Natural killer cell (primary cell): ENCODE measurements at regions not wholly inside any gene's neighbourhood (a gene's known extent, or its start where the extent isn't known, plus 50 kb on each side); places are given as distances from the start of the nearest gene placed in this dataset.
"Not testable (repeated sequence)": the region's sequence is repeated elsewhere in the genome, so short reads cannot be mapped to it uniquely, and the experiment has no call there.

Experiments used
- ATAC-seq, 3 donors: fragments of 150-1000 bp in 2 of 3; fragments of 200-7000 bp in 1 of 3; cut with Tn5 transposase; 1 replicate in 1 of 3; 2 replicates in 2 of 3; pipeline ENCODE4 v1.10.0; 2021; ENCODE audit warnings: mild to moderate bottlenecking in 2 of 3, moderate library complexity in 2 of 3
- DNase-seq, 2 donors: peaks; one replicate each; pipeline versions ENCODE4 v3.0.0 to v3.0.0-alpha.2; 2013 to 2021; ENCODE audit warnings: mixed read lengths in 1 of 2
- H3K27ac ChIP-seq: one replicate; pipeline ENCODE4 v1.5.1; 2013; ENCODE audit warnings: mild to moderate bottlenecking, low read length
- H3K27me3 ChIP-seq: one replicate; pipeline ENCODE4 v1.6.1; 2013; ENCODE audit warnings: low read length; ENCODE audit not compliant: control insufficient read depth, insufficient read depth
- H3K36me3 ChIP-seq: one replicate; pipeline ENCODE4 v1.6.1; 2013; ENCODE audit warnings: low read length; ENCODE audit not compliant: control insufficient read depth, insufficient read depth
- H3K4me1 ChIP-seq: one replicate; pipeline ENCODE4 v1.6.1; 2013; ENCODE audit warnings: low read length; ENCODE audit not compliant: control insufficient read depth, insufficient read depth
- H3K4me3 ChIP-seq: one replicate; pipeline ENCODE4 v1.5.1; 2013; ENCODE audit warnings: low read length
- H3K9me3 ChIP-seq: one replicate; pipeline ENCODE4 v1.6.1; 2013; ENCODE audit warnings: low read length; ENCODE audit not compliant: control insufficient read depth, insufficient read depth
- H3K27ac Mint-ChIP-seq, 2 donors: one replicate each; pipeline ENCODE4 v1.8.0; 2022; ENCODE audit warnings: mild to moderate bottlenecking in 2 of 2, mixed read lengths in 2 of 2, moderate library complexity in 1 of 2
- H3K27me3 Mint-ChIP-seq, 2 donors: one replicate each; pipeline ENCODE4 v1.8.0; 2022; ENCODE audit warnings: low read depth in 2 of 2, mixed read lengths in 2 of 2
- H3K36me3 Mint-ChIP-seq: one replicate; pipeline ENCODE4 v1.8.0; 2022; ENCODE audit warnings: mixed read lengths
- H3K4me1 Mint-ChIP-seq, 2 donors: one replicate each; pipeline ENCODE4 v1.8.0; 2022; ENCODE audit warnings: mixed read lengths in 2 of 2
- H3K4me3 Mint-ChIP-seq: one replicate; pipeline ENCODE4 v1.8.0; 2022; ENCODE audit warnings: mild to moderate bottlenecking, moderate library complexity, mixed read lengths
- H3K9me3 Mint-ChIP-seq, 2 donors: one replicate each; pipeline ENCODE4 v1.8.0; 2022; ENCODE audit warnings: mixed read lengths in 2 of 2
- WGBS: methylation state at CpG from one replicate; pipeline ENCODE4 v1.1.7; 2013; ENCODE audit warnings: missing lambda C conversion rate; ENCODE audit not compliant: insufficient coverage; 5-methylcytosine and 5-hydroxymethylcytosine counted together
- intact Hi-C: fragments of 100-400 bp; cut with micrococcal nuclease; formaldehyde crosslinking; loops from one replicate; pipeline ENCODE4 v1.14.2; 2022
- TF ChIP-seq, protein P1 (sequence below): fragments of 200-600 bp; IDR thresholded peaks from one replicate; pipeline ENCODE4 v1.8.0; 2022; ENCODE audit warnings: antibody characterized with exemption

DNA sequence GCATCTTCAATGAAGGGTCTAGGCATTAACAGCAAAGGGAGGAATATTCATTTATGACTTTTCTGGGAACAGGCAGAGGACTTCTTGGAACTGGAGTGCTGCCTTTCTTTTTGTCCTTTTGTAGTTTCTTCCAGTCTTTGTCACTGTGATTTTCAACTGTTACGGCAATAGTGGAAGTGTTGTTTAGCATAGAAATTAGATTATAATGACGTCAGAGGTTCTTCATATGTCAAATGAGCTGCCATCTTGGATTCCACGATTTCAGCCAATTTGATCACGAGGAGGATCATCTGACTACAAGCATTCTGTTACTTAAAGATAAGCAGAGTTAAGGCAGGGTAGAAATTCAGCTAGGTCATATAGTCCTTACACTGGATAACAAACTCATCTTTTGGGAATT, 239.0 kb downstream of the NEBL start:
- Histone ChIP-seq H3K36me3 (no peaks in the 10 kb centered on the region), H3K27me3 (no peaks in the 10 kb centered on the region), H3K9me3 (peaks cover 5% of the 10 kb centered on the region), H3K4me1 (no peaks in the 10 kb centered on the region), H3K27ac (no peak overlapping the region), H3K4me3 (no peak overlapping the region)
- Mint-ChIP-seq H3K9me3 (peaks cover 0 to 3% of the 10 kb centered on the region in 2 donors), H3K4me1 (peaks cover 9 to 18% of the 10 kb centered on the region in 2 donors), H3K4me3 (no peak overlapping the region), H3K36me3 (peaks cover 8% of the 10 kb centered on the region), H3K27me3 (peaks cover 0 to 3% of the 10 kb centered on the region in 2 donors), H3K27ac (no peak overlapping the region)
- TF ChIP-seq, protein P1, sequence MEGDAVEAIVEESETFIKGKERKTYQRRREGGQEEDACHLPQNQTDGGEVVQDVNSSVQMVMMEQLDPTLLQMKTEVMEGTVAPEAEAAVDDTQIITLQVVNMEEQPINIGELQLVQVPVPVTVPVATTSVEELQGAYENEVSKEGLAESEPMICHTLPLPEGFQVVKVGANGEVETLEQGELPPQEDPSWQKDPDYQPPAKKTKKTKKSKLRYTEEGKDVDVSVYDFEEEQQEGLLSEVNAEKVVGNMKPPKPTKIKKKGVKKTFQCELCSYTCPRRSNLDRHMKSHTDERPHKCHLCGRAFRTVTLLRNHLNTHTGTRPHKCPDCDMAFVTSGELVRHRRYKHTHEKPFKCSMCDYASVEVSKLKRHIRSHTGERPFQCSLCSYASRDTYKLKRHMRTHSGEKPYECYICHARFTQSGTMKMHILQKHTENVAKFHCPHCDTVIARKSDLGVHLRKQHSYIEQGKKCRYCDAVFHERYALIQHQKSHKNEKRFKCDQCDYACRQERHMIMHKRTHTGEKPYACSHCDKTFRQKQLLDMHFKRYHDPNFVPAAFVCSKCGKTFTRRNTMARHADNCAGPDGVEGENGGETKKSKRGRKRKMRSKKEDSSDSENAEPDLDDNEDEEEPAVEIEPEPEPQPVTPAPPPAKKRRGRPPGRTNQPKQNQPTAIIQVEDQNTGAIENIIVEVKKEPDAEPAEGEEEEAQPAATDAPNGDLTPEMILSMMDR: no peak
- no peak for DNase-seq
- ATAC-seq: no peak
- intact Hi-C loops: no loop called here
- 90% methylated on average over 4 of the region's 4 CpGs for WGBS

DNA sequence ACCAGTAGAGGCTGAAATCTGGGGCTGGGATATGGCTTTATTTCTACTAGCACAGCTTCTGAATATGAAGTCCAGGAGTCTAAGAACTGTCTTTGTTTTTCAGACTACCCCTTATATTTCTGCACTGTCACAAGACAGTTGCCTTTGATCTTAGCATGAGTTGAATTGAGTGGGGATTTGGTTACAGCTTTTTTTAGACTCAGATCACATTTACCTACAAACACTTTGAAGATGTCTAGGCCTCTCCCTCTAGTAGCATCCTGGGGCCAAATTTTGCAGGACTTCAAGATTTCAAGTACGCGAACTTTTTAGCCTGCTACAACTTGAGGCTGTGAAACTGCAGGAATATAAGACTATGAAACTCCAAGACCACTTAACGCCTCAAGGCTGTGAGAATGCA, 240.2 kb downstream of the NEBL start:
- ATAC-seq (no peak), DNase-seq (no peak)
- no peaks in the 10 kb centered on the region for H3K9me3 ChIP-seq
- H3K4me3 ChIP-seq: no peak overlapping the region
- no peak overlapping the region for H3K27ac Mint-ChIP-seq
- intact Hi-C loops: no loop called here
- peaks cover 6% of the 10 kb centered on the region for H3K36me3 Mint-ChIP-seq
- H3K27ac ChIP-seq: no peak overlapping the region
- no peaks in the 10 kb centered on the region for H3K27me3 ChIP-seq
- H3K4me3 Mint-ChIP-seq: no peak overlapping the region
- no peaks in the 10 kb centered on the region for H3K9me3 Mint-ChIP-seq
- H3K36me3 ChIP-seq: no peaks in the 10 kb centered on the region
- WGBS: 91% methylated on average over 2 of the region's 3 CpGs
- peaks cover 0 to 3% of the 10 kb centered on the region in 2 donors for H3K27me3 Mint-ChIP-seq
- TF ChIP-seq, protein P1: no peak
- H3K4me1 Mint-ChIP-seq: peaks cover under 1 to 10% of the 10 kb centered on the region in 2 donors
- no peaks in the 10 kb centered on the region for H3K4me1 ChIP-seq

DNA sequence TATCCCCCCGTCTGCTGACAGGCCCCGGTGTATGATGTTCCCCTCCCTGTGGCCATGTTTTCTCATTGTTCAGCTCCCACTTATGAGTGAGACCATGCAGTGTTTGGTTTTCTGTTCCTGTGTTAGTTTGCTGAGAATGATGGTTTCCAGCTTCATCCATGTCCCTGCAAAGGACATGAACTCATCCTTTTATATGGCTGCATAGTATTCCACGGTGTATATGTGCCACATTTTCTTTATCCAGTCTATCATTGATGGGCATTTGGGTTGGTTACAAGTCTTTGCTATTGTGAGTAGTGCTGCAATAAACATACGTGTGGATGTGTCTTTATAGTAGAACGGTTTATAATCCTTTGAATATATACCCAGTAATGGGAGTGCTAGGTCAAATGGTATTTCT, 244.7 kb downstream of the NEBL start:
- H3K4me1 Mint-ChIP-seq, H3K9me3 ChIP-seq, H3K27ac ChIP-seq, H3K4me1 ChIP-seq, DNase-seq, H3K36me3 ChIP-seq, H3K27me3 ChIP-seq, H3K36me3 Mint-ChIP-seq, H3K4me3 Mint-ChIP-seq, H3K27me3 Mint-ChIP-seq, H3K4me3 ChIP-seq, intact Hi-C loops, ATAC-seq, H3K9me3 Mint-ChIP-seq, H3K27ac Mint-ChIP-seq: not testable (repeated sequence)
- WGBS: 94% methylated on average over 2 of the region's 5 CpGs

DNA sequence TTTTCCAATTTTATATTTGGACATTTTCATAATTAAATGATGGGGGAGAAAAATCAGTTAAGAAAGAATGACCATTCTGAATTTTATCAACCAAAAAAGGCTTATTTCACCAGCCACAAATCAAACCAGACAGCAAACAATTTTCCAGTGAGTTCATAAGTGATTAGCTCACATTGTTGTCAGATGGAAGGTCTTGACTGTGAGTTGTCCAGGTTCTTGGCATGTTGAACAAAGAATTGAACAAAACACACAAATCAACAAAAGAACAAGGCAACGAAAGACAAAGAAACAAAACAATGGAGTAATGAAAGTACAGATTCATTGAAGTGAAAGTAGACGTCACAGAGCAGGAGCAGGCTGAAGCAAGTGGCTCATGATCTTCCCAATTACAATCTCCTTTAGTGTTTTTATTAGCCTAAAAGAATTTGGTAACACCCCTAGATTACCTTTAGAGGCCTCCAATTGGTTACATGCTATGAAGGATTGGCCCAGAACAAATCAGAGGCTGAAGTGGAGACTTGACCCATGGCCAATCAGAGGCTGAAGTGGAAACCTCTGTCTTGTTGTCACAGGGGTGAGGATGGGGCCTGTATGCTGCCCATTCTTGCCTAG, 248.7 kb downstream of the NEBL start:
- H3K4me1 ChIP-seq: no peaks in the 10 kb centered on the region
- TF ChIP-seq, protein P1: no peak
- 100% methylated on average over 2 of the region's 2 CpGs for WGBS
- intact Hi-C loops: no loop called here
- ATAC-seq: no peak
- Mint-ChIP-seq H3K27me3 (peaks cover 2 to 14% of the 10 kb centered on the region in 2 donors), H3K36me3 (peaks cover 14% of the 10 kb centered on the region), H3K4me3 (no peak overlapping the region), H3K27ac (no peak overlapping the region), H3K9me3 (no peaks in the 10 kb centered on the region), H3K4me1 (peaks cover 6 to 9% of the 10 kb centered on the region in 2 donors)
- H3K27me3 ChIP-seq: no peaks in the 10 kb centered on the region
- H3K4me3 ChIP-seq: no peak overlapping the region
- no peak overlapping the region for H3K27ac ChIP-seq
- no peaks in the 10 kb centered on the region for H3K9me3 ChIP-seq
- H3K36me3 ChIP-seq: no peaks in the 10 kb centered on the region
- DNase-seq: no peak
